Neuronal stem cell (in vitro differentiated cells): ENCODE measurements at regions not wholly inside any gene's neighbourhood (a gene's known extent, or its start where the extent isn't known, plus 50 kb on each side); places are given as distances from the start of the nearest gene placed in this dataset.

Experiments used
- DNase-seq: peaks from one replicate; pipeline ENCODE4 v3.0.0-alpha.2; 2013; ENCODE audit warnings: low spot score
- H2AFZ ChIP-seq: one replicate; pipeline ENCODE4 v1.6.1; 2013; ENCODE audit warnings: mild to moderate bottlenecking, low read length, inconsistent platforms
- H2AK5ac ChIP-seq: 2 replicates; pipeline ENCODE4 v1.6.1; 2013; ENCODE audit warnings: low read depth, mild to moderate bottlenecking, inconsistent platforms, low read length, moderate library complexity, mixed read lengths
- H2BK120ac ChIP-seq: 2 replicates; pipeline ENCODE4 v1.6.1; 2013; ENCODE audit warnings: low read depth, mild to moderate bottlenecking, inconsistent platforms, low read length, moderate library complexity, mixed read lengths
- H2BK12ac ChIP-seq: one replicate; pipeline ENCODE4 v1.6.1; 2013; ENCODE audit warnings: low read length, inconsistent platforms
- H2BK15ac ChIP-seq: 2 replicates; pipeline ENCODE4 v1.6.1; 2013; ENCODE audit warnings: mild to moderate bottlenecking, low read length, inconsistent platforms, mixed read lengths
- H2BK5ac ChIP-seq: one replicate; pipeline ENCODE4 v1.6.1; 2013; ENCODE audit warnings: inconsistent platforms, mild to moderate bottlenecking, low read length, moderate library complexity
- H3K14ac ChIP-seq: one replicate; pipeline ENCODE4 v1.6.1; 2013; ENCODE audit warnings: low read length, inconsistent platforms
- H3K18ac ChIP-seq: 2 replicates; pipeline ENCODE4 v1.6.1; 2013; ENCODE audit warnings: low read length, inconsistent platforms
- H3K23ac ChIP-seq: 2 replicates; pipeline ENCODE4 v1.6.1; 2013; ENCODE audit warnings: low read depth, mild to moderate bottlenecking, mixed read lengths, low read length, inconsistent platforms; ENCODE audit not compliant: poor library complexity
- H3K27ac ChIP-seq: replicated peaks from 3 replicates; pipeline ENCODE4 v1.5.1; 2013; ENCODE audit warnings: low read length, inconsistent platforms
- H3K27me3 ChIP-seq, 3 experiments: 2 replicates each; pipeline ENCODE4 v1.6.1; 2013; ENCODE audit warnings: low read length in 3 of 3, mild to moderate bottlenecking in 2 of 3, inconsistent platforms in 1 of 3, low read depth in 1 of 3, mixed read lengths in 1 of 3, moderate library complexity in 1 of 3; ENCODE audit not compliant: control insufficient read depth in 3 of 3, insufficient read depth in 3 of 3
- H3K36me3 ChIP-seq, 2 donors: replicated peaks in 1 of 2; 2 replicates each; pipeline ENCODE4 v1.6.1; 2013; ENCODE audit warnings: low read length in 2 of 2; ENCODE audit not compliant: control insufficient read depth in 2 of 2, insufficient read depth in 2 of 2
- H3K4ac ChIP-seq: 2 replicates; pipeline ENCODE4 v1.6.1; 2013; ENCODE audit warnings: inconsistent platforms, mild to moderate bottlenecking, low read length, moderate library complexity
- H3K4me1 ChIP-seq, 2 donors: 1 replicate in 1 of 2; 2 replicates in 1 of 2; pipeline ENCODE4 v1.6.1; 2013; ENCODE audit warnings: low read length in 2 of 2, low read depth in 1 of 2; ENCODE audit not compliant: control insufficient read depth in 2 of 2, insufficient read depth in 1 of 2
- H3K4me2 ChIP-seq: one replicate; pipeline ENCODE4 v1.6.1; 2013; ENCODE audit warnings: mild to moderate bottlenecking, low read length, inconsistent platforms; ENCODE audit not compliant: insufficient read depth, poor library complexity, severe bottlenecking
- H3K4me3 ChIP-seq, 2 donors: 2 replicates each; pipeline ENCODE4 v1.5.1; 2013; ENCODE audit warnings: low read length in 2 of 2, mild to moderate bottlenecking in 2 of 2, inconsistent platforms in 1 of 2, moderate library complexity in 1 of 2
- H3K79me1 ChIP-seq: one replicate; pipeline ENCODE4 v1.6.1; 2013; ENCODE audit warnings: low read depth, mild to moderate bottlenecking, inconsistent platforms, low read length, moderate library complexity
- H3K9ac ChIP-seq: one replicate; pipeline ENCODE4 v1.6.1; 2013; ENCODE audit warnings: mild to moderate bottlenecking, low read depth, low read length, inconsistent platforms; ENCODE audit not compliant: poor library complexity
- H3K9me3 ChIP-seq, 2 donors: replicated peaks in 1 of 2; 2 replicates each; pipeline versions ENCODE3 to v1.6.1; 2013; ENCODE audit warnings: low read length in 2 of 2, mild to moderate bottlenecking in 2 of 2, inconsistent platforms in 1 of 2, low read depth in 1 of 2, mixed read lengths in 1 of 2, moderate library complexity in 1 of 2; ENCODE audit not compliant: control insufficient read depth in 2 of 2, insufficient read depth in 1 of 2
- H4K8ac ChIP-seq: one replicate; pipeline ENCODE4 v1.6.1; 2013; ENCODE audit warnings: low read depth, mild to moderate bottlenecking, inconsistent platforms, low read length, moderate library complexity
- H4K91ac ChIP-seq: one replicate; pipeline ENCODE4 v1.6.1; 2013; ENCODE audit warnings: low read length, low read depth, mild to moderate bottlenecking, inconsistent platforms; ENCODE audit not compliant: poor library complexity
- WGBS, 2 donors: extraction: QIAGEN DNeasy Blood & Tissue Kit; methylation state at CpG; one replicate each; pipeline ENCODE4 v1.1.7; 2013; ENCODE audit warnings: missing lambda C conversion rate in 2 of 2, mixed read lengths in 1 of 2; ENCODE audit not compliant: insufficient read length in 2 of 2, insufficient replicate concordance in 1 of 2; ENCODE audit errors: extremely low coverage in 2 of 2; 5-methylcytosine and 5-hydroxymethylcytosine counted together

DNA sequence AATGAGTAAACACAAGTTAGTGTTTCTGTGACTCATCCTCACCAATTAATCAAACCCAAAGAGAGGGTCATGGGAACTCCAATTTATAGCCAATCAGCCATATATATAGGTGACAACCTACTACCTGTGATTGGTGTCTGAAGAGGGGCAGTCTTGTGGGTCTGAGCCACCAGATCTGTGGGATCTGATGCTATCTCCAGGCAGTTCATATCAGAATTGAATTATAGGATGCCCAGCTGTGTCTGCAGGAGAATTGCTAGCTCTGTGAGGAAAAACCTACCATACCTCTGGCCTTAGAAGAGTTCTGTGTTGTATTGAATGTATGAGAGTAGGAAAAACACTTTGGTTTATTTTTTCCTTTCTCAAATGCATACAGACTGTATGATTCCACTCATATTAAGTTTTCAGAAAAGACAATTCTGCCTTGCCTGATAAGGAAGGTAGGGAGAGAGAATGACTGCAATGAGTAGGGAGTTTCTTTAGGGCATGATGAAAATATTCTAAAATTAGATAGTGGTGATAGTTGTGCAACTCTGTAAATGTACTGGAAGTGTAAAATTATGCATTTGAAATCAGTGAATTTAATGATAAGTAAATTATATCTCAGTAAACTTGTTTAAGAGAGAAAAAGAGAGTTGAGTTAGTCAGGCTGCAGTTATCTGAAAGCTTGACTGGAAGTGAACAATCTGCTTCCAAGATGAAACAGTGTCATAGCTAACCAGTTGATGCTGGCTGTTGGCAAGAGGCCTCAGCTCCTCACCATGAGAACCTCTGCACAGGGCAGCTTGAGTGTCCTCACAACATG, 274.9 kb downstream of the AUH start:
- Histone ChIP-seq H4K91ac (no peak overlapping the region), H3K27ac (no peak overlapping the region), H3K18ac (no peak overlapping the region), H3K79me1 (no peaks in the 10 kb centered on the region), H2BK12ac (no peak overlapping the region), H3K23ac (no peak overlapping the region), H4K8ac (no peak overlapping the region), H3K14ac (no peak overlapping the region), H2AK5ac (no peak overlapping the region), H2BK5ac (no peak overlapping the region), H2BK120ac (no peak overlapping the region), H3K4me2 (no peak overlapping the region), H3K36me3 (no peaks in the 10 kb centered on the region), H2BK15ac (no peak overlapping the region), H3K4me1 (no peaks in the 10 kb centered on the region), H3K9me3 (no peaks in the 10 kb centered on the region), H3K27me3 (peaks cover 0 to 3% (median 0%) of the 10 kb centered on the region in 3 experiments), H3K4ac (no peak overlapping the region), H2AFZ (no peak overlapping the region), H3K4me3 (no peak overlapping the region), H3K9ac (no peak overlapping the region)
- DNase-seq = no peak

DNA sequence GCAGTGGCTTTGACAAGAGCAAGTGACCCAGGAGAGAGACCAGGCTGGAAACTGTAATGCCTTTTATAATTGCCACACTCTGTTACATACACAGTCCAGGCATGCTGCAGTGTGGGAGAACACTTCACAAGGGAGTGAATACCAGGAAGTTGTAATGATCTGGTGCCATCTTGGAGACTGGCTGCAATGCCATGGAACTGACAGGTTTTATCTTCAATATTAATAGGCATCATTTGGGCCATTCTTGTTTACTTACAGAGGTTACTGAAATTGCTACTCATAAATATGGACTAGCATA, 274.3 kb downstream of the AUH start:
- H3K27me3 ChIP-seq = peaks cover 0 to 3% (median 0%) of the 10 kb centered on the region in 3 experiments
- H3K9me3 ChIP-seq = no peaks in the 10 kb centered on the region
- DNase-seq = no peak
- H3K23ac ChIP-seq = no peak overlapping the region
- H4K8ac ChIP-seq = no peak overlapping the region
- no peak overlapping the region for H3K4me2 ChIP-seq
- H2BK120ac ChIP-seq = no peak overlapping the region
- H2BK15ac ChIP-seq = no peak overlapping the region
- no peaks in the 10 kb centered on the region for H3K4me1 ChIP-seq
- no peak overlapping the region for H3K4ac ChIP-seq
- H3K9ac ChIP-seq = no peak overlapping the region
- no peak overlapping the region for H3K18ac ChIP-seq
- no peaks in the 10 kb centered on the region for H3K79me1 ChIP-seq
- no peak overlapping the region for H2AFZ ChIP-seq
- H2BK12ac ChIP-seq = no peak overlapping the region
- no peak overlapping the region for H3K14ac ChIP-seq
- H2AK5ac ChIP-seq = no peak overlapping the region
- no peak overlapping the region for H4K91ac ChIP-seq
- no peaks in the 10 kb centered on the region for H3K36me3 ChIP-seq
- no peak overlapping the region for H3K27ac ChIP-seq
- no peak overlapping the region for H3K4me3 ChIP-seq
- no peak overlapping the region for H2BK5ac ChIP-seq

DNA sequence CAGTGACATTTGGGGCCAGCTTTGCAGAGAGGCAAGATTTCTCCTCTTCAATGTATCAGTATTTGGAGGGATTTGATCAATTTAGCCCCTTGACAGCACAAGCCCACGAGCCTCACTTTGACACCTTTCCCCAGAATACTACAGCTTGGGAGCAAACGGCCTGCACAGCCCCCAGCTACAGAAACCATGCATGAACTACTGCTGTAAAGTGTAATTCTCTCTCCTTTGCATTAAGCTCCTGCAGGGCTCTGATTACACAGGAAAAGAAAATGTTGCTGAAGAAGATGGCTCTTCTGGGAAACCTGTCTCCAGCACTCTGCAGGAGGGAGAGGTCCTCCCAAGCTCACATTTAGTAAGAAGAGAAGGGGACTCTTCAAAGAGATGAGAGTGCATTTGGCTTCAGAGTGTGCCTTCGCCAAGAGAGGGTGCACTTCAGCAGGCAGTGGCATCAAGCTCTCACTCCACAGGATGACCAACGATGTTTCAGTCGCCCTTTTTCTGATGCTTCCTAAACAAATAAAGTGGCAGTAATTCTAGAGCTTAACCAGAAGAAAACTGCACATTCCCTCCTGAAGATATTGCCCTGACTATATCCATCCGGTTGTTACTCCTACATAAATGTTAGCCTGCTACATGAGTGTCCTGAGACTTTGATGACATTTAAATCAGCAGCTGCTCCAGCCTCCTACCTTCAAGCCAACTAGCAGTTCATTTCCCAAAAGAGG, 272.2 kb downstream of the AUH start:
- no peak overlapping the region for H2AK5ac ChIP-seq
- no CpG with 5 or more reads among the region's 6 CpGs for WGBS, 2 donors
- no peaks in the 10 kb centered on the region for H3K9me3 ChIP-seq
- no peak overlapping the region for H3K14ac ChIP-seq
- peaks cover 0 to 3% (median 0%) of the 10 kb centered on the region in 3 experiments for H3K27me3 ChIP-seq
- no peak overlapping the region for H4K91ac ChIP-seq
- no peak overlapping the region for H2BK120ac ChIP-seq
- no peak overlapping the region for H4K8ac ChIP-seq
- H3K4ac ChIP-seq = no peak overlapping the region
- H3K23ac ChIP-seq = no peak overlapping the region
- no peak overlapping the region for H3K4me2 ChIP-seq
- H3K18ac ChIP-seq = no peak overlapping the region
- H3K4me1 ChIP-seq = no peaks in the 10 kb centered on the region
- no peak overlapping the region for H2BK5ac ChIP-seq
- no peak overlapping the region for H3K27ac ChIP-seq
- no peak overlapping the region for H2BK15ac ChIP-seq
- H3K9ac ChIP-seq = no peak overlapping the region
- no peaks in the 10 kb centered on the region for H3K79me1 ChIP-seq
- H3K4me3 ChIP-seq = no peak overlapping the region
- H2AFZ ChIP-seq = no peak overlapping the region
- no peak overlapping the region for H2BK12ac ChIP-seq
- H3K36me3 ChIP-seq = no peaks in the 10 kb centered on the region
- no peak for DNase-seq

GRCh38 chr9:91090130-91090410, 271.6 kb downstream of the AUH start:
- H3K27ac ChIP-seq = no peak overlapping the region
- H3K14ac ChIP-seq = no peak overlapping the region
- no peaks in the 10 kb centered on the region for H3K79me1 ChIP-seq
- H3K18ac ChIP-seq = no peak overlapping the region
- DNase-seq = no peak
- no peak overlapping the region for H2BK5ac ChIP-seq
- WGBS, 2 donors = no CpG with 5 or more reads among the region's 5 CpGs
- H2BK12ac ChIP-seq = no peak overlapping the region
- H3K23ac ChIP-seq = no peak overlapping the region
- H2BK120ac ChIP-seq = no peak overlapping the region
- peaks cover 0 to 3% (median 0%) of the 10 kb centered on the region in 3 experiments for H3K27me3 ChIP-seq
- no peak overlapping the region for H3K9ac ChIP-seq
- no peak overlapping the region for H2AK5ac ChIP-seq
- no peak overlapping the region for H4K8ac ChIP-seq
- H4K91ac ChIP-seq = no peak overlapping the region
- H3K4me1 ChIP-seq = no peaks in the 10 kb centered on the region
- no peak overlapping the region for H3K4me3 ChIP-seq
- H2BK15ac ChIP-seq = no peak overlapping the region
- no peak overlapping the region for H2AFZ ChIP-seq
- H3K9me3 ChIP-seq = no peaks in the 10 kb centered on the region
- no peak overlapping the region for H3K4ac ChIP-seq
- H3K4me2 ChIP-seq = no peak overlapping the region
- no peaks in the 10 kb centered on the region for H3K36me3 ChIP-seq
